ENCODE measurements at regions not wholly inside any gene's neighbourhood (a gene's known extent, or its start where the extent isn't known, plus 50 kb on each side); places are given as distances from the start of the nearest gene placed in this dataset.

- Mint-ChIP-seq H3K27ac (ENCODE audit: unreplicated experiment) (peak overlapping the region; percentile 53), H3K9me3 (ENCODE audit: unreplicated experiment) (peaks cover 12% of the 10 kb centered on the region), H3K36me3 (ENCODE audit: unreplicated experiment) (no peaks in the 10 kb centered on the region)
Observed at GRCh38 chr6:4403023-4403752, 267.8 kb upstream of the ECI2 start.

GRCh38 chr6:4402477-4402976 is 267.2 kb upstream of the ECI2 start:
- DNase-seq (ENCODE audit: extremely low spot score, unreplicated experiment): no peak
- no peak overlapping the region for H3K4me3 Mint-ChIP-seq (ENCODE audit: unreplicated experiment)
- peaks cover 10% of the 10 kb centered on the region for H3K9me3 Mint-ChIP-seq (ENCODE audit: unreplicated experiment)
- peaks cover 28% of the 10 kb centered on the region for H3K4me1 Mint-ChIP-seq (ENCODE audit: unreplicated experiment)
- H3K36me3 Mint-ChIP-seq (ENCODE audit: unreplicated experiment): no peaks in the 10 kb centered on the region
- H3K27me3 Mint-ChIP-seq (ENCODE audit: unreplicated experiment): no peaks in the 10 kb centered on the region
- peak overlapping the region; percentile 53 for H3K27ac Mint-ChIP-seq (ENCODE audit: unreplicated experiment)
- TF ChIP-seq CTCF (IDR thresholded peaks at IDR 0.05): no peak

More at GRCh38 chr6:4403023-4403752, 267.8 kb upstream of the ECI2 start:
- TF ChIP-seq CTCF (IDR thresholded peaks at IDR 0.05): no peak
- H3K4me3 Mint-ChIP-seq (ENCODE audit: unreplicated experiment): no peak overlapping the region
- peaks cover 27% of the 10 kb centered on the region for H3K4me1 Mint-ChIP-seq (ENCODE audit: unreplicated experiment)
- H3K27me3 Mint-ChIP-seq (ENCODE audit: unreplicated experiment): no peaks in the 10 kb centered on the region
- DNase-seq (ENCODE audit: extremely low spot score, unreplicated experiment): no peak

- H3K9me3 Mint-ChIP-seq (ENCODE audit: unreplicated experiment): peaks cover 4% of the 10 kb centered on the region
- H3K4me3 Mint-ChIP-seq (ENCODE audit: unreplicated experiment): no peak overlapping the region
- peaks cover 32% of the 10 kb centered on the region for H3K4me1 Mint-ChIP-seq (ENCODE audit: unreplicated experiment)
- TF ChIP-seq CTCF (IDR thresholded peaks at IDR 0.05): no peak
- no peaks in the 10 kb centered on the region for H3K27me3 Mint-ChIP-seq (ENCODE audit: unreplicated experiment)
- peak overlapping the region; percentile 53 for H3K27ac Mint-ChIP-seq (ENCODE audit: unreplicated experiment)
- H3K36me3 Mint-ChIP-seq (ENCODE audit: unreplicated experiment): no peaks in the 10 kb centered on the region
- no peak for DNase-seq (ENCODE audit: extremely low spot score, unreplicated experiment)
Observed at GRCh38 chr6:4401408-4402368, 266.3 kb upstream of the ECI2 start.

- no peaks in the 10 kb centered on the region for H3K36me3 Mint-ChIP-seq (ENCODE audit: unreplicated experiment)
- TF ChIP-seq CTCF (IDR thresholded peaks at IDR 0.05): no peak
- peaks cover 6% of the 10 kb centered on the region for H3K27me3 Mint-ChIP-seq (ENCODE audit: unreplicated experiment)
- no peak for DNase-seq (ENCODE audit: extremely low spot score, unreplicated experiment)
- H3K9me3 Mint-ChIP-seq (ENCODE audit: unreplicated experiment): no peaks in the 10 kb centered on the region
- peaks cover 35% of the 10 kb centered on the region for H3K4me1 Mint-ChIP-seq (ENCODE audit: unreplicated experiment)
- H3K27ac Mint-ChIP-seq (ENCODE audit: unreplicated experiment): no peak overlapping the region
- no peak overlapping the region for H3K4me3 Mint-ChIP-seq (ENCODE audit: unreplicated experiment)
Observed at GRCh38 chr6:4399656-4400055, 264.3 kb upstream of the ECI2 start.

- no peak for DNase-seq (ENCODE audit: extremely low spot score, unreplicated experiment)
- TF ChIP-seq CTCF (IDR thresholded peaks at IDR 0.05): no peak
Observed at GRCh38 chr6:4398791-4399190, 263.4 kb upstream of the ECI2 start.

More at GRCh38 chr6:4398791-4399190, 263.4 kb upstream of the ECI2 start:
- H3K9me3 Mint-ChIP-seq (ENCODE audit: unreplicated experiment): no peaks in the 10 kb centered on the region
- H3K4me1 Mint-ChIP-seq (ENCODE audit: unreplicated experiment): peaks cover 30% of the 10 kb centered on the region
- H3K4me3 Mint-ChIP-seq (ENCODE audit: unreplicated experiment): no peak overlapping the region
- H3K27ac Mint-ChIP-seq (ENCODE audit: unreplicated experiment): no peak overlapping the region
- H3K27me3 Mint-ChIP-seq (ENCODE audit: unreplicated experiment): peaks cover 9% of the 10 kb centered on the region
- H3K36me3 Mint-ChIP-seq (ENCODE audit: unreplicated experiment): no peaks in the 10 kb centered on the region
